OCI-LY1 (cell line): ENCODE measurements at regions not wholly inside any gene's neighbourhood (a gene's known extent, or its start where the extent isn't known, plus 50 kb on each side); places are given as distances from the start of the nearest gene placed in this dataset.

ENCODE experiments used
- EZH2 ChIP-seq: fragments of 200-600 bp; sonication (generic), shearing (Covaris generic); IDR thresholded peaks from 2 replicates; pipeline ENCODE4 v1.8.0; 2017; ENCODE audit warnings: borderline replicate concordance, mixed run types, mild to moderate bottlenecking, antibody characterized with exemption, low read length, moderate library complexity, mixed read lengths
- TF ChIP-seq, protein P1 (sequence below): fragments of 200-600 bp; sonication (generic), shearing (Covaris generic); IDR thresholded peaks from 2 replicates; pipeline ENCODE4 v1.5.1; 2017; ENCODE audit warnings: mild to moderate bottlenecking, antibody characterized with exemption, low read length, moderate library complexity, mixed read lengths

DNA sequence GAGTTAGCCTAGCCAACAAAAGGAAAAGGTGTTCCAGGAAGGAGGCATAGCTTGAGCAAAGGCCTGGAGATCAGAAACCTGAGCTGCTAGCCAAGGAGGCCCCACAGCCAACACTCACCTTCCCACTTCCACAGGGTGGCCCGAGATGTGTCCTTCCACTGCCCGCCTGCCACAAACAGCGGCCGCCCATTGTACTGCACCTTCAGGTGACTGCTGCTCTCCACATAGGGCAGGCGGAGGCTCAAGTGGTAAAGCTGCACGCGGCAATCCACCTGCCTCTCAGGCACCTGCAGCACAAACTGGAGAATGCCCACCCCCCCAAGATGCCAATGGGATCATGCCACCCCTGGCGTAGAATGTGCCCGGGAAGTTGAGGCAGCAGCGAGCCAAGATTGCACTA lies 111.5 kb downstream of the RMI2 start:
- TF ChIP-seq, protein P1, sequence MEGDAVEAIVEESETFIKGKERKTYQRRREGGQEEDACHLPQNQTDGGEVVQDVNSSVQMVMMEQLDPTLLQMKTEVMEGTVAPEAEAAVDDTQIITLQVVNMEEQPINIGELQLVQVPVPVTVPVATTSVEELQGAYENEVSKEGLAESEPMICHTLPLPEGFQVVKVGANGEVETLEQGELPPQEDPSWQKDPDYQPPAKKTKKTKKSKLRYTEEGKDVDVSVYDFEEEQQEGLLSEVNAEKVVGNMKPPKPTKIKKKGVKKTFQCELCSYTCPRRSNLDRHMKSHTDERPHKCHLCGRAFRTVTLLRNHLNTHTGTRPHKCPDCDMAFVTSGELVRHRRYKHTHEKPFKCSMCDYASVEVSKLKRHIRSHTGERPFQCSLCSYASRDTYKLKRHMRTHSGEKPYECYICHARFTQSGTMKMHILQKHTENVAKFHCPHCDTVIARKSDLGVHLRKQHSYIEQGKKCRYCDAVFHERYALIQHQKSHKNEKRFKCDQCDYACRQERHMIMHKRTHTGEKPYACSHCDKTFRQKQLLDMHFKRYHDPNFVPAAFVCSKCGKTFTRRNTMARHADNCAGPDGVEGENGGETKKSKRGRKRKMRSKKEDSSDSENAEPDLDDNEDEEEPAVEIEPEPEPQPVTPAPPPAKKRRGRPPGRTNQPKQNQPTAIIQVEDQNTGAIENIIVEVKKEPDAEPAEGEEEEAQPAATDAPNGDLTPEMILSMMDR: no peak
- no peak for TF ChIP-seq EZH2
